ENCODE measurements at regions not wholly inside any gene's neighbourhood (a gene's known extent, or its start where the extent isn't known, plus 50 kb on each side); places are given as distances from the start of the nearest gene placed in this dataset.

- TF ChIP-seq CTCF (IDR thresholded peaks at IDR 0.05 in 8 of 11, conservative IDR thresholded peaks at IDR 0.05 in 3 of 11) (no peak), POLR2A (IDR thresholded peaks at IDR 0.05) (no peak)
Observed at GRCh38 chr5:8598996-8599395, 730.0 kb downstream of the MTRR start.
